ENCODE measurements at regions not wholly inside any gene's neighbourhood (a gene's known extent, or its start where the extent isn't known, plus 50 kb on each side); places are given as distances from the start of the nearest gene placed in this dataset.

DNA sequence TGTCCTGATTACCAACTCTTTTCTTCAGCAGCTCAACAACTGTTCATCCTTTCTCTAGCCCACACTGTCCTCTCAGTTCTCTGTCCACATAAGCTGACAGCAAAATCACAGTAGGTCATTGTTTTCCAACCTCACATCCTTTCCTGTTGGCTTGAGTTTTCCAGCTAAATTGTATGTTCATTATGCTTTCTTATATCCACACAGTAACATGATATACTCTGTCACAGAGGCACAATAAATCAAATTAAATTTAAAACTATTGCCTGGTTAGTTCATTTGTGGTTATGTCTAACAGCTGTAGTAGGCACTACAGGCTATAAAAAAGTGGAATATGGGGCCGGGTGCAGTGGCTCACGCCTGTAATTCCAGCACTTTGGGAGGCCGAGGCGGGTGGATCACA lies 179.9 kb downstream of the ETAA1 start:
- TF ChIP-seq, protein P1, sequence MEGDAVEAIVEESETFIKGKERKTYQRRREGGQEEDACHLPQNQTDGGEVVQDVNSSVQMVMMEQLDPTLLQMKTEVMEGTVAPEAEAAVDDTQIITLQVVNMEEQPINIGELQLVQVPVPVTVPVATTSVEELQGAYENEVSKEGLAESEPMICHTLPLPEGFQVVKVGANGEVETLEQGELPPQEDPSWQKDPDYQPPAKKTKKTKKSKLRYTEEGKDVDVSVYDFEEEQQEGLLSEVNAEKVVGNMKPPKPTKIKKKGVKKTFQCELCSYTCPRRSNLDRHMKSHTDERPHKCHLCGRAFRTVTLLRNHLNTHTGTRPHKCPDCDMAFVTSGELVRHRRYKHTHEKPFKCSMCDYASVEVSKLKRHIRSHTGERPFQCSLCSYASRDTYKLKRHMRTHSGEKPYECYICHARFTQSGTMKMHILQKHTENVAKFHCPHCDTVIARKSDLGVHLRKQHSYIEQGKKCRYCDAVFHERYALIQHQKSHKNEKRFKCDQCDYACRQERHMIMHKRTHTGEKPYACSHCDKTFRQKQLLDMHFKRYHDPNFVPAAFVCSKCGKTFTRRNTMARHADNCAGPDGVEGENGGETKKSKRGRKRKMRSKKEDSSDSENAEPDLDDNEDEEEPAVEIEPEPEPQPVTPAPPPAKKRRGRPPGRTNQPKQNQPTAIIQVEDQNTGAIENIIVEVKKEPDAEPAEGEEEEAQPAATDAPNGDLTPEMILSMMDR (conservative IDR thresholded peaks at IDR 0.05; ENCODE audit: low read depth, low read length): no peak
- no peak for TF ChIP-seq EZH2 (IDR thresholded peaks at IDR 0.05; ENCODE audit: borderline replicate concordance, low read depth, low read length, poor library complexity, severe bottlenecking)
